Liver (tissue), 3 donors: ENCODE measurements at regions not wholly inside any gene's neighbourhood (a gene's known extent, or its start where the extent isn't known, plus 50 kb on each side); places are given as distances from the start of the nearest gene placed in this dataset.

Source experiments
- EGR1 ChIP-seq, 2 donors: IDR thresholded peaks; 2 replicates each; pipeline ENCODE4 v1.6.1; 2016 to 2018; ENCODE audit warnings: antibody characterized with exemption in 2 of 2, low read depth in 2 of 2
- GABPA ChIP-seq, 2 donors: IDR thresholded peaks in 1 of 2; conservative IDR thresholded peaks in 1 of 2; 2 replicates each; pipeline ENCODE4 v1.6.1; 2016; ENCODE audit warnings: antibody characterized with exemption in 2 of 2, mild to moderate bottlenecking in 1 of 2, moderate library complexity in 1 of 2
- RAD21 ChIP-seq, 2 donors: IDR thresholded peaks; 2 replicates each; pipeline ENCODE4 v1.6.1; 2016; ENCODE audit warnings: antibody characterized with exemption in 2 of 2, mild to moderate bottlenecking in 2 of 2
- SP1 ChIP-seq: IDR thresholded peaks from 2 replicates; pipeline ENCODE4 v1.6.1; 2018; ENCODE audit warnings: antibody characterized with exemption, mild to moderate bottlenecking
- TF ChIP-seq, protein P1 (sequence below): IDR thresholded peaks from 2 replicates; pipeline ENCODE4 v1.6.1; 2016; ENCODE audit warnings: antibody characterized with exemption
- TF ChIP-seq, protein P2 (sequence below): IDR thresholded peaks from 2 replicates; pipeline ENCODE4 v1.6.1; 2016; ENCODE audit warnings: antibody characterized with exemption, mild to moderate bottlenecking
- TF ChIP-seq, protein P3 (sequence below): fragments of 150-350 bp; IDR thresholded peaks from 2 replicates; pipeline ENCODE4 v1.5.1; 2017; ENCODE audit warnings: improper control_type of control experiment, low read depth, low read length; ENCODE audit not compliant: missing input control
- donor health status: healthy.
- donor health status: healthy.

DNA sequence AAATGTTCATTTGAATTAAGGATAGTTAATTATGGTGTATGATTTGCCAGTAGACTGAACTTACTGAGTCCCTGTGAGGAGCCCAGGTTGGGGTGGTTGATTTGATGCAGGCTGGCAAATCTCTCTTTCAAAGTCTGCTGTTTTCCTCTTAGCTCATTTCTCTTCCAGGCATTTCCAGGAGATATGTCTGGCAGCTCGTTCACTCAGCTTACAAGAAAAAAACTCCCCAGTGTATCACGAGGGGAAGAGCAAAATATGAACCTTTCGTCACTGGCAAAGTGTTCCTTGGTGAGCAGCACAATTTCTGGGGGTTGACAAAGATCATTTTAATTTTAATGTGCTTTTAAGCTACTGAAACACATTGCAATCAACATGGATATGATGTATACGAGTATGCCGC, 244.2 kb downstream of the CBLL2 start:
- TF ChIP-seq, protein P1, sequence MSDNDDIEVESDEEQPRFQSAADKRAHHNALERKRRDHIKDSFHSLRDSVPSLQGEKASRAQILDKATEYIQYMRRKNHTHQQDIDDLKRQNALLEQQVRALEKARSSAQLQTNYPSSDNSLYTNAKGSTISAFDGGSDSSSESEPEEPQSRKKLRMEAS = no peak
- TF ChIP-seq RAD21 (IDR thresholded peaks at IDR 0.05) (no peak), EGR1 (IDR thresholded peaks at IDR 0.05; ENCODE audit: low read depth in 2 of 2) (no peak), GABPA (IDR thresholded peaks at IDR 0.05 in 1 of 2, conservative IDR thresholded peaks at IDR 0.05 in 1 of 2) (no peak), SP1 (no peak)
- TF ChIP-seq, protein P2, sequence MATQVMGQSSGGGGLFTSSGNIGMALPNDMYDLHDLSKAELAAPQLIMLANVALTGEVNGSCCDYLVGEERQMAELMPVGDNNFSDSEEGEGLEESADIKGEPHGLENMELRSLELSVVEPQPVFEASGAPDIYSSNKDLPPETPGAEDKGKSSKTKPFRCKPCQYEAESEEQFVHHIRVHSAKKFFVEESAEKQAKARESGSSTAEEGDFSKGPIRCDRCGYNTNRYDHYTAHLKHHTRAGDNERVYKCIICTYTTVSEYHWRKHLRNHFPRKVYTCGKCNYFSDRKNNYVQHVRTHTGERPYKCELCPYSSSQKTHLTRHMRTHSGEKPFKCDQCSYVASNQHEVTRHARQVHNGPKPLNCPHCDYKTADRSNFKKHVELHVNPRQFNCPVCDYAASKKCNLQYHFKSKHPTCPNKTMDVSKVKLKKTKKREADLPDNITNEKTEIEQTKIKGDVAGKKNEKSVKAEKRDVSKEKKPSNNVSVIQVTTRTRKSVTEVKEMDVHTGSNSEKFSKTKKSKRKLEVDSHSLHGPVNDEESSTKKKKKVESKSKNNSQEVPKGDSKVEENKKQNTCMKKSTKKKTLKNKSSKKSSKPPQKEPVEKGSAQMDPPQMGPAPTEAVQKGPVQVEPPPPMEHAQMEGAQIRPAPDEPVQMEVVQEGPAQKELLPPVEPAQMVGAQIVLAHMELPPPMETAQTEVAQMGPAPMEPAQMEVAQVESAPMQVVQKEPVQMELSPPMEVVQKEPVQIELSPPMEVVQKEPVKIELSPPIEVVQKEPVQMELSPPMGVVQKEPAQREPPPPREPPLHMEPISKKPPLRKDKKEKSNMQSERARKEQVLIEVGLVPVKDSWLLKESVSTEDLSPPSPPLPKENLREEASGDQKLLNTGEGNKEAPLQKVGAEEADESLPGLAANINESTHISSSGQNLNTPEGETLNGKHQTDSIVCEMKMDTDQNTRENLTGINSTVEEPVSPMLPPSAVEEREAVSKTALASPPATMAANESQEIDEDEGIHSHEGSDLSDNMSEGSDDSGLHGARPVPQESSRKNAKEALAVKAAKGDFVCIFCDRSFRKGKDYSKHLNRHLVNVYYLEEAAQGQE = no peak
- TF ChIP-seq, protein P3, sequence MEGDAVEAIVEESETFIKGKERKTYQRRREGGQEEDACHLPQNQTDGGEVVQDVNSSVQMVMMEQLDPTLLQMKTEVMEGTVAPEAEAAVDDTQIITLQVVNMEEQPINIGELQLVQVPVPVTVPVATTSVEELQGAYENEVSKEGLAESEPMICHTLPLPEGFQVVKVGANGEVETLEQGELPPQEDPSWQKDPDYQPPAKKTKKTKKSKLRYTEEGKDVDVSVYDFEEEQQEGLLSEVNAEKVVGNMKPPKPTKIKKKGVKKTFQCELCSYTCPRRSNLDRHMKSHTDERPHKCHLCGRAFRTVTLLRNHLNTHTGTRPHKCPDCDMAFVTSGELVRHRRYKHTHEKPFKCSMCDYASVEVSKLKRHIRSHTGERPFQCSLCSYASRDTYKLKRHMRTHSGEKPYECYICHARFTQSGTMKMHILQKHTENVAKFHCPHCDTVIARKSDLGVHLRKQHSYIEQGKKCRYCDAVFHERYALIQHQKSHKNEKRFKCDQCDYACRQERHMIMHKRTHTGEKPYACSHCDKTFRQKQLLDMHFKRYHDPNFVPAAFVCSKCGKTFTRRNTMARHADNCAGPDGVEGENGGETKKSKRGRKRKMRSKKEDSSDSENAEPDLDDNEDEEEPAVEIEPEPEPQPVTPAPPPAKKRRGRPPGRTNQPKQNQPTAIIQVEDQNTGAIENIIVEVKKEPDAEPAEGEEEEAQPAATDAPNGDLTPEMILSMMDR = no peak
